ENCODE measurements at regions not wholly inside any gene's neighbourhood (a gene's known extent, or its start where the extent isn't known, plus 50 kb on each side); places are given as distances from the start of the nearest gene placed in this dataset.

GRCh38 chr9:3136686-3137346 lies 292.9 kb upstream of the PUM3 start:
- no peak for TF ChIP-seq CTCF (conservative IDR thresholded peaks at IDR 0.05; ENCODE audit: low read depth, low read length)
- no peak for DNase-seq (ENCODE audit: low read depth)
- no peak overlapping the region for H3K4me3 ChIP-seq (ENCODE audit: low read depth, low read length)

GRCh38 chr9:3136230-3136629 lies 292.3 kb upstream of the PUM3 start:
- H3K4me3 ChIP-seq (ENCODE audit: low read depth, low read length), result no peak overlapping the region
- DNase-seq (ENCODE audit: low read depth), result no peak

GRCh38 chr9:3127564-3127963 lies 283.7 kb upstream of the PUM3 start:
- DNase-seq (ENCODE audit: low read depth), result no peak
- H3K4me3 ChIP-seq (ENCODE audit: low read depth, low read length), result no peak overlapping the region
- no peak for TF ChIP-seq CTCF (conservative IDR thresholded peaks at IDR 0.05; ENCODE audit: low read depth, low read length)

More at GRCh38 chr9:3136230-3136629, 292.3 kb upstream of the PUM3 start:
- no peak for TF ChIP-seq CTCF (conservative IDR thresholded peaks at IDR 0.05; ENCODE audit: low read depth, low read length)

GRCh38 chr9:3125602-3126405 lies 281.9 kb upstream of the PUM3 start:
- TF ChIP-seq CTCF (conservative IDR thresholded peaks at IDR 0.05; ENCODE audit: low read depth, low read length), result no peak
- DNase-seq (ENCODE audit: low read depth), result no peak
- no peak overlapping the region for H3K4me3 ChIP-seq (ENCODE audit: low read depth, low read length)

GRCh38 chr9:3124001-3124400 lies 280.1 kb upstream of the PUM3 start:
- no peak overlapping the region for H3K4me3 ChIP-seq (ENCODE audit: low read depth, low read length)
- no peak for TF ChIP-seq CTCF (conservative IDR thresholded peaks at IDR 0.05; ENCODE audit: low read depth, low read length)
- no peak for DNase-seq (ENCODE audit: low read depth)

GRCh38 chr9:3118081-3118480 lies 274.2 kb upstream of the PUM3 start:
- no peak for TF ChIP-seq CTCF (conservative IDR thresholded peaks at IDR 0.05; ENCODE audit: low read depth, low read length)
- DNase-seq (ENCODE audit: low read depth), result no peak
- H3K4me3 ChIP-seq (ENCODE audit: low read depth, low read length), result no peak overlapping the region

Measured in epithelial cell of proximal tubule (primary cell).